IMR-90 (cell line): ENCODE measurements at regions not wholly inside any gene's neighbourhood (a gene's known extent, or its start where the extent isn't known, plus 50 kb on each side); places are given as distances from the start of the nearest gene placed in this dataset.

Source experiments
- ATAC-seq: fragments of 200-7000 bp; cut with Tn5 transposase; 2 replicates; pipeline ENCODE4 v1.9.1; 2020; ENCODE audit warnings: low read depth, mild to moderate bottlenecking, moderate library complexity
- BruUV-seq: library from RNA; stranded (reverse); fragments of 400-500 nt; replicated peaks from 2 replicates; lab custom pipeline; 2021; lab: Mats Ljungman, UMichigan
- CTCF ChIA-PET: fragments of 300-600 bp; formaldehyde crosslinking; extraction: SDS; loops from one replicate; lab custom pipeline; 2021; ENCODE audit warnings: antibody characterized with exemption; lab: Yijun Ruan, JAX
- POLR2A ChIA-PET: fragments of 300-600 bp; sonication (Branson Sonifier 250); formaldehyde crosslinking; loops from one replicate; lab custom pipeline; 2022; ENCODE audit warnings: antibody characterized with exemption; ENCODE audit not compliant: unreplicated experiment; lab: Charles Lee
- DNase-seq: peaks from one replicate; pipeline ENCODE4 v3.0.0; 2013
- H2AFZ ChIP-seq: replicated peaks from 2 replicates; pipeline ENCODE3; 2013; ENCODE audit warnings: low read length, mild to moderate bottlenecking; ENCODE audit not compliant: poor library complexity
- H2AK5ac ChIP-seq: 2 replicates; pipeline ENCODE4 v1.6.1; 2013; ENCODE audit warnings: low read depth, low read length, inconsistent platforms
- H2AK9ac ChIP-seq: replicated peaks from 2 replicates; pipeline ENCODE3; 2013; ENCODE audit warnings: mild to moderate bottlenecking, low read depth, low read length, moderate library complexity; ENCODE audit not compliant: poor library complexity
- H2BK120ac ChIP-seq: 2 replicates; pipeline ENCODE4 v1.6.1; 2013; ENCODE audit warnings: low read depth, low read length, inconsistent platforms
- H2BK15ac ChIP-seq: 3 replicates; pipeline ENCODE4 v1.6.1; 2013; ENCODE audit warnings: low read depth, low read length, inconsistent platforms
- H2BK20ac ChIP-seq: 2 replicates; pipeline ENCODE4 v1.6.1; 2013; ENCODE audit warnings: low read depth, mild to moderate bottlenecking, inconsistent platforms, low read length, moderate library complexity
- H2BK5ac ChIP-seq: 2 replicates; pipeline ENCODE4 v1.6.1; 2013; ENCODE audit warnings: mild to moderate bottlenecking, low read depth, low read length, inconsistent platforms; ENCODE audit not compliant: poor library complexity, severe bottlenecking
- H3K14ac ChIP-seq: replicated peaks from 2 replicates; pipeline ENCODE4 v1.6.1; 2013; ENCODE audit warnings: low read depth, low read length, inconsistent platforms
- H3K18ac ChIP-seq: 2 replicates; pipeline ENCODE4 v1.6.1; 2013; ENCODE audit warnings: low read depth, low read length, control low read depth
- H3K23ac ChIP-seq: 2 replicates; pipeline ENCODE4 v1.6.1; 2013; ENCODE audit warnings: low read depth, low read length, inconsistent platforms
- H3K27ac ChIP-seq: 2 replicates; pipeline ENCODE4 v1.5.1; 2013; ENCODE audit warnings: mild to moderate bottlenecking, control low read depth, low read length; ENCODE audit not compliant: insufficient read depth
- H3K27me3 ChIP-seq: 2 replicates; pipeline ENCODE4 v1.6.1; 2013; ENCODE audit warnings: low read length; ENCODE audit not compliant: control insufficient read depth, insufficient read depth
- H3K36me3 ChIP-seq: 2 replicates; pipeline ENCODE4 v1.6.1; 2013; ENCODE audit warnings: low read length, mixed read lengths; ENCODE audit not compliant: control insufficient read depth, insufficient read depth
- H3K4ac ChIP-seq: 2 replicates; pipeline ENCODE4 v1.6.1; 2013; ENCODE audit warnings: low read depth, low read length, inconsistent platforms
- H3K4me1 ChIP-seq: 2 replicates; pipeline ENCODE4 v1.6.1; 2013; ENCODE audit warnings: low read length, mixed read lengths; ENCODE audit not compliant: control insufficient read depth, insufficient read depth
- H3K4me2 ChIP-seq: 2 replicates; pipeline ENCODE4 v1.6.1; 2013; ENCODE audit warnings: low read depth, mild to moderate bottlenecking, control low read depth, low read length, moderate library complexity
- H3K4me3 ChIP-seq: 2 replicates; pipeline ENCODE4 v1.5.1; 2013; ENCODE audit warnings: low read depth, mild to moderate bottlenecking, control low read depth, low read length, moderate library complexity; ENCODE audit not compliant: insufficient read depth
- H3K56ac ChIP-seq: 2 replicates; pipeline ENCODE4 v1.6.1; 2013; ENCODE audit warnings: low read length, inconsistent platforms; ENCODE audit not compliant: insufficient read depth; ENCODE audit errors: extremely low read depth
- H3K79me1 ChIP-seq, 2 experiments: 2 replicates each; pipeline ENCODE4 v1.6.1; 2013; ENCODE audit warnings: low read length in 2 of 2, inconsistent platforms in 1 of 2, low read depth in 1 of 2
- H3K9ac ChIP-seq: 2 replicates; pipeline ENCODE4 v1.6.1; 2013; ENCODE audit warnings: low read depth, low read length, control low read depth
- H3K9me1 ChIP-seq: 2 replicates; pipeline ENCODE4 v1.6.1; 2013; ENCODE audit warnings: low read length, inconsistent platforms; ENCODE audit not compliant: insufficient read depth
- H3K9me3 ChIP-seq: 2 replicates; pipeline ENCODE4 v1.6.1; 2013; ENCODE audit warnings: low read length; ENCODE audit not compliant: control insufficient read depth, insufficient read depth
- H4K20me1 ChIP-seq: 2 replicates; pipeline ENCODE4 v1.6.1; 2013; ENCODE audit warnings: low read length, inconsistent platforms; ENCODE audit not compliant: insufficient read depth
- H4K5ac ChIP-seq: 2 replicates; pipeline ENCODE4 v1.6.1; 2013; ENCODE audit warnings: mild to moderate bottlenecking, low read depth, low read length, control low read depth
- H4K8ac ChIP-seq, 2 experiments: 2 replicates each; pipeline ENCODE4 v1.6.1; 2013; ENCODE audit warnings: low read depth in 2 of 2, low read length in 2 of 2, control low read depth in 1 of 2, inconsistent platforms in 1 of 2
- H4K91ac ChIP-seq: 2 replicates; pipeline ENCODE4 v1.6.1; 2013; ENCODE audit warnings: low read depth, low read length, inconsistent platforms; ENCODE audit not compliant: insufficient read depth
- CEBPB ChIP-seq: IDR thresholded peaks from 2 replicates; pipeline ENCODE4 v1.6.1; 2012; ENCODE audit warnings: low read depth, low read length, improper control_type of control experiment
- RAD21 ChIP-seq: IDR thresholded peaks from 2 replicates; pipeline ENCODE4 v1.6.1; 2012; ENCODE audit warnings: low read length, improper control_type of control experiment
- WGBS, 2 experiments: methylation state at CpG; one replicate each; pipeline versions ENCODE4 v1.1.5 to v1.1.7; 2013; ENCODE audit warnings: missing lambda C conversion rate in 2 of 2; ENCODE audit not compliant: insufficient read length in 1 of 2; ENCODE audit errors: extremely low coverage in 2 of 2; 5-methylcytosine and 5-hydroxymethylcytosine counted together
- dilution Hi-C: fragments of 300-500 bp; cut with HindIII; formaldehyde crosslinking; loops from one replicate; pipeline ENCODE4 v1.14.3; 2018; ENCODE audit warnings: low sequenced_read_pairs; ENCODE audit not compliant: unreplicated experiment
- in situ Hi-C: fragments of 300-500 bp; cut with MboI; formaldehyde crosslinking; loops from 3 replicates; pipeline ENCODE4 v1.14.3; 2019; ENCODE audit warnings: low sequenced_read_pairs, inconsistent platforms, mixed read lengths
- intact Hi-C: fragments of 100-400 bp; cut with micrococcal nuclease; formaldehyde crosslinking; loops from 2 replicates; pipeline ENCODE4 v1.10.0; 2022

- no peak overlapping the region for H2AK5ac ChIP-seq
- H4K8ac ChIP-seq = no peak overlapping the region
- no peaks in the 10 kb centered on the region for H3K79me1 ChIP-seq
- H2BK5ac ChIP-seq = no peak overlapping the region
- dilution Hi-C loops = no loop called here
- H2AFZ ChIP-seq = peak overlapping the region; percentile 9
- peaks cover 12% of the 10 kb centered on the region; the same call in 1 of the 2 replicates for H3K4me1 ChIP-seq
- no peak overlapping the region for H3K4me2 ChIP-seq
- ChIA-PET POLR2A (no interaction called here), CTCF (interaction anchor here (0.6 kb wide), 1 partner anchor 37 kb away, joined by 3 read pairs; no protein-coding TSS in a partner anchor)
- ATAC-seq (peak; percentile 81), DNase-seq (peak; percentile 33)
- H3K9ac ChIP-seq = no peak overlapping the region
- no TSS peak for BruUV-seq
- H3K9me3 ChIP-seq = peaks cover 5% of the 10 kb centered on the region
- H4K20me1 ChIP-seq = no peaks in the 10 kb centered on the region
- no peak overlapping the region; the same call in 1 of the 2 replicates for H4K5ac ChIP-seq
- H3K27ac ChIP-seq = no peak overlapping the region
- no peak overlapping the region for H2AK9ac ChIP-seq
- H3K23ac ChIP-seq = no peak overlapping the region
- H3K4me3 ChIP-seq = no peak overlapping the region
- no peaks in the 10 kb centered on the region for H3K9me1 ChIP-seq
- H3K36me3 ChIP-seq = no peaks in the 10 kb centered on the region
- intact Hi-C loops = no loop called here
- WGBS, 2 experiments = 65% methylated on average over 2 of the region's 15 CpGs; no CpG with 5 or more reads in 1 of the 2 experiments
- H3K56ac ChIP-seq = no peak overlapping the region
- H3K27me3 ChIP-seq = no peaks in the 10 kb centered on the region
- H2BK120ac ChIP-seq = no peak overlapping the region
- H2BK20ac ChIP-seq = no peak overlapping the region
- H2BK15ac ChIP-seq = no peak overlapping the region
- TF ChIP-seq CEBPB (peak; percentile 86), RAD21 (no peak)
- no peak overlapping the region; the same call in 1 of the 2 replicates for H3K18ac ChIP-seq
- H3K4ac ChIP-seq = no peak overlapping the region
- H3K14ac ChIP-seq = no peak overlapping the region
- H4K91ac ChIP-seq = peak overlapping the region; percentile 12; the same call in 1 of the 2 replicates
- in situ Hi-C loops = no loop called here
Observed at GRCh38 chr2:8534729-8535468, 147.0 kb upstream of the ID2 start.
